GM06990 (cell line): ENCODE measurements at regions not wholly inside any gene's neighbourhood (a gene's known extent, or its start where the extent isn't known, plus 50 kb on each side); places are given as distances from the start of the nearest gene placed in this dataset.

ENCODE experiments used
- DNase-seq: peaks from one replicate; pipeline ENCODE4 v3.0.0-alpha.2; 2011; ENCODE audit not compliant: insufficient read length; ENCODE audit errors: extremely low read depth
- H3K27me3 ChIP-seq: replicated peaks from 2 replicates; pipeline ENCODE4 v1.6.0; 2011; ENCODE audit warnings: low read length; ENCODE audit not compliant: control insufficient read depth, insufficient read depth
- H3K36me3 ChIP-seq: 2 replicates; pipeline ENCODE4 v1.5.1; 2011; ENCODE audit warnings: low read length; ENCODE audit not compliant: control insufficient read depth, insufficient read depth
- H3K4me3 ChIP-seq: replicated peaks from 2 replicates; pipeline ENCODE4 v1.5.1; 2011; ENCODE audit warnings: low read depth, mild to moderate bottlenecking, control low read depth, low read length
- TF ChIP-seq, protein P1 (sequence below): IDR thresholded peaks from 2 replicates; pipeline ENCODE4 v1.5.1; 2011; ENCODE audit warnings: low read length, control low read depth, mild to moderate bottlenecking, inconsistent platforms; ENCODE audit not compliant: insufficient read depth, poor library complexity, severe bottlenecking

DNA sequence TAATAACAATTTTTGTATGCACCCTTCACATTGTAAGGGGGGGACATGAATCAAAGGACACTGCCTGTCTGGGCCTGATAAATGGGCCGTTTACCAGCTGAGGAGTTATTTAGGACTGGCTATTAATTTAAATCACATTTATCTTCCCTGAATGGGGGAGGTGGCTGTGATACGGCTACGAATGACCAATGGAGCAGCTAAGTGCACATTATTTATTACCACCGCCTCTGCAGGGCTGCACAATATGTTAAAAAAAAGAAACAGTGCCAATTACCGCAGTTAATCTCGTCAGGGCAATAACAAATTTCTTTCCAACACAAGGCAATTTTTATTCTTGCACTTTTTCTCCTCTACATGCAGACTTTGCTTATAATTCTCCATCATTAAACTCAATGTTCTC is 318.4 kb downstream of the IRX2 start:
- H3K36me3 ChIP-seq = no peaks in the 10 kb centered on the region
- H3K27me3 ChIP-seq = no peaks in the 10 kb centered on the region
- TF ChIP-seq, protein P1, sequence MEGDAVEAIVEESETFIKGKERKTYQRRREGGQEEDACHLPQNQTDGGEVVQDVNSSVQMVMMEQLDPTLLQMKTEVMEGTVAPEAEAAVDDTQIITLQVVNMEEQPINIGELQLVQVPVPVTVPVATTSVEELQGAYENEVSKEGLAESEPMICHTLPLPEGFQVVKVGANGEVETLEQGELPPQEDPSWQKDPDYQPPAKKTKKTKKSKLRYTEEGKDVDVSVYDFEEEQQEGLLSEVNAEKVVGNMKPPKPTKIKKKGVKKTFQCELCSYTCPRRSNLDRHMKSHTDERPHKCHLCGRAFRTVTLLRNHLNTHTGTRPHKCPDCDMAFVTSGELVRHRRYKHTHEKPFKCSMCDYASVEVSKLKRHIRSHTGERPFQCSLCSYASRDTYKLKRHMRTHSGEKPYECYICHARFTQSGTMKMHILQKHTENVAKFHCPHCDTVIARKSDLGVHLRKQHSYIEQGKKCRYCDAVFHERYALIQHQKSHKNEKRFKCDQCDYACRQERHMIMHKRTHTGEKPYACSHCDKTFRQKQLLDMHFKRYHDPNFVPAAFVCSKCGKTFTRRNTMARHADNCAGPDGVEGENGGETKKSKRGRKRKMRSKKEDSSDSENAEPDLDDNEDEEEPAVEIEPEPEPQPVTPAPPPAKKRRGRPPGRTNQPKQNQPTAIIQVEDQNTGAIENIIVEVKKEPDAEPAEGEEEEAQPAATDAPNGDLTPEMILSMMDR = no peak
- no peak for DNase-seq
- H3K4me3 ChIP-seq = no peak overlapping the region

DNA sequence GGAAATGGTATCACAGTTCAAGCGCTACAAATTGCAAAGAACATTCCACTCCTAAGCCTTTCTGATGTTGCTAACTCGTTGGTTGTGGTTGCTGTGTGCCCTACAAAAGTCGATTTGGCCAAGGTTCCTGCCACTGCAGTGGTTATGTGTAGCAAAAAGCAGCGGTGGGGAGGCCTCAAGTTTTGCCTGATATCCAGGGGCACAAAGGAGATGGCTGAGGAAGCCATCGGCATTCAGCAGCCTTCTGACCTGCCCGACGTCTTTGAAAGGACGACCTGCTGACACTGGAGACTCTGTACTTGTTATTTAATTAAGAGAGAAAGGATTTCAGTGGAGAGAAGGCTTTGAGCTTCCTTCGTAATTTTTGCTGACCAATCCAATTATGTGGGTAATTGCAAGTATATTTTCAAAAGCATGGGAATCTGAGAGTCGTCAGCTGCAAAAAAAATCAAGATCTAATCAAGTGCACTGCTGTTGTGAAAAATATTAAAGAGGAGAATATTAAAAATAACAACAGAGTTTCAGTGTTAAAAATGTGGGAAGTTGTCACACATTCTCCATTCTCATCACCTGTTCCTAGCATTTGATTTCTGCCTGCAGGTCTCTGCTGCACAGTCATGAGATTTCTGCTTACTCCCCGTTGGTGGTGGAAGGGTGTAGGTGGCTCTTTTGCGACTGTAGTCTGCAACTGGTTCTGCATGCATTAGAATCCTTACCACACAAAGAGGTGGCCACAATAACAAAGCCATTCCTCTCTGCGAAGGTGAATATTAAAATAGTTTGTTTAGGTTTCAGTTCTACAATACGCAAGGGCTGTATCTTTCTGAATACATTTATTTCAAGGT is 319.2 kb downstream of the IRX2 start:
- DNase-seq = no peak
- TF ChIP-seq, protein P1 = no peak
- no peaks in the 10 kb centered on the region for H3K27me3 ChIP-seq
- H3K4me3 ChIP-seq = no peak overlapping the region
- no peaks in the 10 kb centered on the region for H3K36me3 ChIP-seq

DNA sequence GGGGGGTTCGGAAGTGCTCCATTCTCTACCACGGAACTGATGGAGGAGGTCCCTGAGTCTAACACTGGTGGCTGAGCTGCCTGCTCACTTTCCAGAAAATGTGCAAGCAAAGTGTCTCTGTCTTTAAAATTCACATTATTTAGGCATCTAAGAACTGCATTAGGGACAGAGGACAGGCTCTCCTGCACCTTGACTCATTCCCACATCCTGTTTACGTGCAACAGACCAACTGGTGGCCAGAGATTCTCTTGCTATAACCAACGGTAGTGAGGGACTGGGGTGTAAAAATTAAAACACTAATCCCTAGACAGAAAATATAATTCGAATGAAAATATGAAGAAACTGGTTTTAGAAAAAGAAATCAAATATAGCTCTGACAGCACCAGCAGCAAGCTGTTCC is 320.9 kb downstream of the IRX2 start:
- TF ChIP-seq, protein P1 = no peak
- Histone ChIP-seq H3K36me3 (no peaks in the 10 kb centered on the region), H3K4me3 (no peak overlapping the region), H3K27me3 (no peaks in the 10 kb centered on the region)
- DNase-seq = no peak

DNA sequence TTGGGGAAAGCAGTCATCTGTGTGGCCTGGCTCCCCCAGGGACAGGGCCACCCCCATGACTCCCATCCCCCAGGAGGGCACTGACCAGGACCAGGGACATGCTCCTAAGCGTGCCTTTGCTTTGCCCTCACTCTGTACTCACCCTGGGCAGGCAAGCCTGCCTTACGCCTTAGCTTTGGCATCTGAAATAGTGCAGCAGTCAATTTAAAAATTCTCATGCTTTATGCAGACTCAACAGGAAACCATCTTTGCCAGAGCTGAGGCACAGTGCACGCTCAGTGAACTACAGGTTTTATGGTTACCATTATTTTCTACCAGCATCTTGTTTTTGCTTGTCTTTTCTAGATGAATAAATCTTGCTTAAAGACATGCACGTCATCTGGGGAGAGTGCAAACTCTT is 323.5 kb downstream of the IRX2 start:
- Histone ChIP-seq H3K27me3 (no peaks in the 10 kb centered on the region), H3K4me3 (no peak overlapping the region), H3K36me3 (no peaks in the 10 kb centered on the region)
- TF ChIP-seq, protein P1 = no peak
- DNase-seq = no peak

DNA sequence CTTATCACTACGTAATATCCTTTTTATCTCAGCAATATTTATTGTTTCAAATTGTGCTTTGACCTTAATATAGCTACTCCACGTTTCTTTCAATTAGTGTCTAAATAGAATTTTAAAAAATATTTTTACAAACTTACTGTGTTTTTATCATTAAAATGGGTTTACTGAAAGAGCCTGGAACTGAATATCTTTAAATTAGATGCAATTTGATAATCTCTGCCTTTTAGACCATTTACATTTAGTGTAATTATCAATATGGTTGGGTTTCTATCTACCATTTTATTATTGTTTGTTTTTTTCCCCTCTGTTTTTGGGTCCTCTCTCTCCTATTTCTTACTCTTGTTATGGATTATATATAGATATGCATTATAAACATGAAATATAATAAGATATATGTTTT is 327.8 kb downstream of the IRX2 start:
- no peak for DNase-seq
- no peak overlapping the region for H3K4me3 ChIP-seq
- no peaks in the 10 kb centered on the region for H3K36me3 ChIP-seq
- TF ChIP-seq, protein P1 = no peak
- H3K27me3 ChIP-seq = no peaks in the 10 kb centered on the region
